ENCODE measurements at regions not wholly inside any gene's neighbourhood (a gene's known extent, or its start where the extent isn't known, plus 50 kb on each side); places are given as distances from the start of the nearest gene placed in this dataset.

DNA sequence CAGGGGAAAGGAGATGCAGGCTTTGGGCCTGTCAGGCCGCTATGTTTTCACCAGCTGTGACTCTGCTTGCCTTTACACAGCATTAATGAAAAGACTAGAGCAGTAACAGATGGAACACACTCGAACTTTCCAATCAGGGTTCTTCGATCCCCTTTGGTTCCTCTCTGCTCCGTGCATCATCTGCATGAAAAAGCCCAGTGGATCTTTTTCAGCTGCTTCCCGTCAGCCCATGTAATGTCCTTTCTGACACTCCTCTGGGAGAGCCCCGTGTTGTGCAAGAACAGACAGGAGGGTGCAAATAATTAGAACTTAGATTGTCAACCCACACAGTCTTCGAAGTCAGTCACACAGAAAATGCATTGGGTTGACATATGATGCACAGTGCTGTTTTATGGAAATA, 448.9 kb upstream of the ZNF462 start:
- no peaks in the 10 kb centered on the region for H3K79me2 ChIP-seq (ENCODE audit: control insufficient read depth in 1 of 2, insufficient read depth in 2 of 2, low read length in 2 of 2)
- CTCF ChIA-PET (ENCODE audit: partially characterized antibody): interaction anchor here (0.9 to 1.0 kb wide), 3 partner anchors 30 to 572 kb away, joined by 3 read pairs; no protein-coding TSS in a partner anchor
- no peak overlapping the region for H4K8ac ChIP-seq (ENCODE audit: extremely low read depth, insufficient read depth, low read length)
- no peaks in the 10 kb centered on the region for H3K9me3 ChIP-seq (ENCODE audit: insufficient read depth in 2 of 2, low read depth in 1 of 2, low read length in 1 of 2)
- no peak overlapping the region for H2BK12ac ChIP-seq (ENCODE audit: low read depth, low read length)
- H2BK20ac ChIP-seq (ENCODE audit: low read length): no peak overlapping the region
- no peak overlapping the region; a peak in 1 of 4 replicates for H3K4me2 ChIP-seq (ENCODE audit: insufficient read depth in 1 of 2, low read depth in 2 of 2, low read length in 2 of 2)
- no peak overlapping the region for H3K14ac ChIP-seq (ENCODE audit: insufficient read length)
- H3K4me3 ChIP-seq (ENCODE audit: extremely low read depth in 1 of 4, insufficient read depth in 2 of 4, low read depth in 3 of 4, low read length in 4 of 4): no peak overlapping the region
- H4K20me1 ChIP-seq (replicated peaks in 1 of 2; ENCODE audit: control insufficient read depth in 1 of 2, insufficient read depth in 2 of 2, low read length in 2 of 2): no peaks in the 10 kb centered on the region
- H3K27me3 ChIP-seq (replicated peaks in 1 of 4; ENCODE audit: control insufficient read depth in 3 of 4, extremely low read depth in 1 of 4, insufficient read depth in 3 of 4, low read length in 3 of 4): no peaks in the 10 kb centered on the region
- H3K23ac ChIP-seq (ENCODE audit: insufficient read length): no peak overlapping the region
- no peak overlapping the region for H3K4ac ChIP-seq (replicated peaks; ENCODE audit: insufficient read length, low read depth, low read length)
- no peaks in the 10 kb centered on the region for H3K79me1 ChIP-seq (ENCODE audit: low read depth, low read length)
- FAIRE-seq: no peak
- no peak overlapping the region for H3K18ac ChIP-seq (ENCODE audit: extremely low read depth, low read length)
- H2BK120ac ChIP-seq (replicated peaks; ENCODE audit: low read depth, low read length): no peak overlapping the region
- WGBS, 2 experiments (ENCODE audit: extremely low coverage in 1 of 2, insufficient coverage in 1 of 2, insufficient read length in 1 of 2, insufficient replicate concordance in 2 of 2, low coverage in 1 of 2, low lambda C conversion rate in 2 of 2, missing lambda C conversion rate in 1 of 2): 69% methylated on average over 7 of the region's 7 CpGs; no CpG with 5 or more reads in 1 of the 2 experiments
- no peak overlapping the region for H3K9ac ChIP-seq (replicated peaks in 1 of 4; ENCODE audit: extremely low read depth in 1 of 4, low read depth in 3 of 4, low read length in 3 of 4)
- H3K4me1 ChIP-seq (replicated peaks in 1 of 4; ENCODE audit: control insufficient read depth in 3 of 4, insufficient read depth in 4 of 4, low read length in 3 of 4): peaks cover 0 to 5% (median 1%) of the 10 kb centered on the region in 4 experiments; a peak in 1 of 7 replicates
- H2AFZ ChIP-seq (ENCODE audit: low read length): peak overlapping the region; percentile 70; the same call in 1 of the 2 replicates
- no peak overlapping the region for H2AK5ac ChIP-seq (ENCODE audit: low read depth, low read length)
- H3K56ac ChIP-seq (replicated peaks; ENCODE audit: insufficient read length, low read depth, low read length): no peak overlapping the region
- no peak overlapping the region for H4K91ac ChIP-seq (replicated peaks; ENCODE audit: insufficient read length, low read length)
- no peak overlapping the region for H2BK15ac ChIP-seq (ENCODE audit: low read length)
- H3K36me3 ChIP-seq (ENCODE audit: control insufficient read depth in 2 of 4, insufficient read depth in 4 of 4, low read length in 3 of 4): no peaks in the 10 kb centered on the region
- no peak overlapping the region for H2BK5ac ChIP-seq (ENCODE audit: low read depth, low read length)
- no peaks in the 10 kb centered on the region for H3K23me2 ChIP-seq (ENCODE audit: low read depth, low read length)
- H4K5ac ChIP-seq (ENCODE audit: insufficient read length, low read depth, low read length): no peak overlapping the region
- no peak for DNase-seq (ENCODE audit: low read depth in 1 of 2, low spot score in 2 of 2)
- POLR2A ChIA-PET (ENCODE audit: partially characterized antibody): interaction anchor here (0.7 kb wide), 1 partner anchor 200 kb away, joined by 4 read pairs; no protein-coding TSS in a partner anchor
- no peak overlapping the region for H3K27ac ChIP-seq (ENCODE audit: low read depth, low read length)
- TF ChIP-seq CHD2 (IDR thresholded peaks at IDR 0.05; ENCODE audit: low read length) (no peak), NRF1 (IDR thresholded peaks at IDR 0.05; ENCODE audit: low read depth, low read length) (no peak), SP2 (IDR thresholded peaks at IDR 0.05; ENCODE audit: low read length) (no peak), HDAC6 (IDR thresholded peaks at IDR 0.05; ENCODE audit: low read depth, low read length) (no peak), MAFK (IDR thresholded peaks at IDR 0.05; ENCODE audit: low read depth, low read length) (no peak), CBX8 (IDR thresholded peaks at IDR 0.05; ENCODE audit: borderline replicate concordance, low read depth, low read length) (no peak)
- TF ChIP-seq, protein P1, sequence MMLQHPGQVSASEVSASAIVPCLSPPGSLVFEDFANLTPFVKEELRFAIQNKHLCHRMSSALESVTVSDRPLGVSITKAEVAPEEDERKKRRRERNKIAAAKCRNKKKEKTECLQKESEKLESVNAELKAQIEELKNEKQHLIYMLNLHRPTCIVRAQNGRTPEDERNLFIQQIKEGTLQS (IDR thresholded peaks at IDR 0.05; ENCODE audit: insufficient read depth, low read depth, low read length): no peak

Data from H1 (cell line).